Stimulated activated naive CD8-positive, alpha-beta T cell treated with anti-CD3 and anti-CD28 coated beads, Interleukin-15, Interleukin-2, amounts not matched to agents 100 ng/mL and 50 ng/mL, for 24 hours (primary cell): ENCODE measurements at regions not wholly inside any gene's neighbourhood (a gene's known extent, or its start where the extent isn't known, plus 50 kb on each side); places are given as distances from the start of the nearest gene placed in this dataset.

Source experiments
- H3K27ac Mint-ChIP-seq: one replicate; pipeline ENCODE4 v1.8.0; 2021; ENCODE audit warnings: mild to moderate bottlenecking, mixed read lengths
- H3K27me3 Mint-ChIP-seq: one replicate; pipeline ENCODE4 v1.8.0; 2021; ENCODE audit warnings: mixed read lengths
- H3K36me3 Mint-ChIP-seq: one replicate; pipeline ENCODE4 v1.8.0; 2021; ENCODE audit warnings: low read depth, mixed read lengths
- H3K4me1 Mint-ChIP-seq: one replicate; pipeline ENCODE4 v1.8.0; 2021; ENCODE audit warnings: low read depth, mixed read lengths
- H3K4me3 Mint-ChIP-seq: one replicate; pipeline ENCODE4 v1.8.0; 2021; ENCODE audit warnings: mild to moderate bottlenecking, mixed read lengths
- H3K9me3 Mint-ChIP-seq: one replicate; pipeline ENCODE4 v1.8.0; 2021; ENCODE audit warnings: mixed read lengths

DNA sequence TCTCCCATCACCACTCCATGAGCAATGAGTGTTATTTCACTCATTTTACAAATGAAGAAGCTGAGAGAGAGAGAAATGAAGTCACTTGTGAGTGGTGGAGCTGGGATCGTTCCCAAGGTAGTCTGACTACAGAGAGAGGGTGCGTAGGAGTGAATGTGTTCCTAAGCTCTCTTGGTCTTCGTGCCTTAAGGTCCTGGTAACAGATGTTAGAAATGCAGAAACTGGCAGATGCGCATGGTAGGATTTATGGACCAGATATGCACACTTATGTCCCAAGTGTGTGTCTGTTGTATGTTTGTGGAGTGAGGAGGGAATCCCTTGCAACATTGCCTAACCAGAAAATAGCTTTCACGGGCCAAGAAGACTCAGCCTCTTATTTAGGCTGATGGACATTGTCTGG is 93.2 kb upstream of the ZNF469 start:
- peaks cover 8% of the 10 kb centered on the region for H3K27me3 Mint-ChIP-seq
- no peaks in the 10 kb centered on the region for H3K36me3 Mint-ChIP-seq
- H3K9me3 Mint-ChIP-seq: peaks cover 5% of the 10 kb centered on the region
- no peaks in the 10 kb centered on the region for H3K4me1 Mint-ChIP-seq
- no peak overlapping the region for H3K27ac Mint-ChIP-seq
- no peak overlapping the region for H3K4me3 Mint-ChIP-seq

GRCh38 chr16:88289968-88290401 is 92.8 kb upstream of the ZNF469 start:
- H3K4me3 Mint-ChIP-seq: no peak overlapping the region
- H3K36me3 Mint-ChIP-seq: no peaks in the 10 kb centered on the region
- H3K9me3 Mint-ChIP-seq: peaks cover 5% of the 10 kb centered on the region
- H3K27ac Mint-ChIP-seq: no peak overlapping the region
- peaks cover 8% of the 10 kb centered on the region for H3K27me3 Mint-ChIP-seq
- no peaks in the 10 kb centered on the region for H3K4me1 Mint-ChIP-seq

DNA sequence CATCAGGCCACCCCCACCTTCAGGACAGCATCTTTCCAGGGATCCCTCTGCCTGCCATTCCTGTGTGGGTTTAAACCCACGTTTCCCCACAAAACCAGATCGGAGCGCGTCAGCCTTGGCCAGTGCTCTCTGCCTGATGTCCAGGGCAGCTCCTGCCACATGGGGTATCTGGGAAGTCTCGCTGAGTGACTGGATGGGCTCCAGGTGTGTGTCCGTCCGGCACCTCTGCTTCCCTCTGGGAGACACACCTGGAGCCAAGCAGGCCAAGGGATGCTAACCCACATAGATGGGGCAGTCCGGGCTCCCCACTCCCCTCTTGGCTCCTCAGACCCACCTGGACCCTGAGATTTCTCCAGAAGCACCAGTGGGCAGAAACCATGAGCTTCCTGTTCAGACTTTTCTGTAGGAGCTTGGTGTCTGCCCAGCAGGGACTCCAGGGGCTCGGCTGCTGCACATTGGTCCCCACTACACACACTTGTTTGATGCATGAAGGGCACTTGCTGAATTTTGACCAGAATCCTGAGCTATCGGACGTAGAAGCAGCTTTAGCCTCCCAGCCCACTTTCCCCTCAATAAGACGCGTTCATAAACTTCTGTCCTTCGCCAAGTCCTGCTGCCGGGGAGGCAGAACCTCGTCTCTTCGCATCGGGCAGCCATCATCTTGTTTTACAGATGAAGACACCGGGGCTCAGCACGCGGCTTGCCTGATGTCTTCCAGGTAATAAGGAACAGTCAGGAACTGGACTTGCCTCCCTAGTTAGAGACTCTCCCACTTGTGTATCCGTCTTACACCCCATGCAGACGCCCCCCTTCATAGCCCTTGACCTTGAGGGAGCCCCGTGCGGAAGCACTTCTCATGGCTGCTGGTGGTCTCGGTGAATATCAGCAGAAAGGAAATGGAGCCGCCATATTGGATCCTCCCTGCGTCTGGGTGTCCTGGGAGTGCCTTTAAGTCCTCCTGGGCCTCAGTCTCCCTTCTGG is 91.6 kb upstream of the ZNF469 start:
- Mint-ChIP-seq H3K4me3 (no peak overlapping the region), H3K4me1 (no peaks in the 10 kb centered on the region), H3K27ac (no peak overlapping the region)

DNA sequence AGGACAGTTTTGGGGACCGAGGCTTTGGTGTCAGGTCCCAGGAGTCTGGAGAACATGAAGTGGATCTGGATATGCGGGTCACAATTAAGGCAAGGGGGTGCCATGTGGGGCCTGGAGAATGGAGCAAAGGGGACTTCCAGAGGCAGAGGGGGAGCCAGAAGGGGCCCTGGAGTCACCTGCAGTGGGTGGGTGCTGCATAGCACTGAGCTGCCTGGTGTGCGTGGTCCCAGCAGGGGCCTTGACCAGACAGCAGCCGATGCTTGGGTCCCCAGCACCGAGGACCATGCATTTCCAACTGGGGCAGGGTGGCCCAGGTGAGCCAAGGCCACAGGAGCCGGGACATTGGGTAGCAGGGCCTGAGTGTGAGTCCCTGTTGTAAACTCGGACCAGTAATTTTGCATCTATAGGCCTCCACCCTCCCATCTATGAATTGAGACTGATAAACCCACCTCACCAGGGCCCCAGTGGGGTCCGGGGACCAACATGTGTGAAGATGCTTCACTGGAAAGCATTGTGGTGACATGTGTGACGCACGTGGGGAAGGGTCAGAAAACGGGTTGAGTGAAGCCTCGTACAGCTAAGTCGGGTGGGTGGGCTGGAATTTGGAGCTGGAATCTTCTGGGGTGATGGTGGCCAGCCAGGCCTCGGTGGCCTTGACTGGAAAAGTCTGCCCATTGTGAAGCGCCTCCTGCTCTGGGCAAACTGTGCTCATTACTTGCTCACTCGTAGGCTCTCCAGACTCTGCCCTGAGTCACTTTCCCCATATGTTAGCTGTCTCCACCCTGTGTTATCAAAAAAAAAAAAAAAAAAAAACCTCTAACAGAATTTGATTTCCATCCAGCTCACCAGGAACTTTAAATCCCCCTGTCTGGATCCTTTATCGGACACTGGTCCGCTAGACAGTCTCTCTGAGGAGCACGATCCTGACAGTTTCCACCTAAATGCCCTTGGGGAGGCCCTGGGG is 90.5 kb upstream of the ZNF469 start:
- no peaks in the 10 kb centered on the region for H3K9me3 Mint-ChIP-seq
- H3K36me3 Mint-ChIP-seq: no peaks in the 10 kb centered on the region
- H3K27ac Mint-ChIP-seq: no peak overlapping the region
- no peaks in the 10 kb centered on the region for H3K4me1 Mint-ChIP-seq
- H3K27me3 Mint-ChIP-seq: peaks cover 11% of the 10 kb centered on the region
- H3K4me3 Mint-ChIP-seq: no peak overlapping the region

More for the DNA sequence above, 91.6 kb upstream of the ZNF469 start:
- Mint-ChIP-seq H3K9me3 (peaks cover 5% of the 10 kb centered on the region), H3K36me3 (no peaks in the 10 kb centered on the region), H3K27me3 (peaks cover 11% of the 10 kb centered on the region)

DNA sequence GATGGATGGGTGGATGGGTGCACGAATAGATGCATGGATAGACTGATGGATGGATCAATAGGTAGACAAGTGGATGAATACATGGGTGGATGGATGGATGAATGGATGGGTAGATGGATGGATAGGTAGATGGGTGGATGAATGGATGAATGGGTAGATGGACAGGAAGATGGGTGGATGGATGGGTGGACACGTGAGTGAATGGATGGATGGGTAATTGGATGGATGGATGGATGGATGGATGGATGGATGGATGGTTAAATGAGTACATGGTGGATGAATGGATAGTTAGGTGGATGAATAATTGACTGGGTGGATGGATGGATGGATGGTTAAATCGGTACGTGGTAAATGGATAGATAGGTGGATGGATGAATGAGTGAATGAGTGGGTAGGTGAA is 89.7 kb upstream of the ZNF469 start:
- Mint-ChIP-seq H3K36me3 (no peaks in the 10 kb centered on the region), H3K4me1 (no peaks in the 10 kb centered on the region), H3K4me3 (no peak overlapping the region), H3K27me3 (peaks cover 11% of the 10 kb centered on the region), H3K9me3 (no peaks in the 10 kb centered on the region), H3K27ac (no peak overlapping the region)

DNA sequence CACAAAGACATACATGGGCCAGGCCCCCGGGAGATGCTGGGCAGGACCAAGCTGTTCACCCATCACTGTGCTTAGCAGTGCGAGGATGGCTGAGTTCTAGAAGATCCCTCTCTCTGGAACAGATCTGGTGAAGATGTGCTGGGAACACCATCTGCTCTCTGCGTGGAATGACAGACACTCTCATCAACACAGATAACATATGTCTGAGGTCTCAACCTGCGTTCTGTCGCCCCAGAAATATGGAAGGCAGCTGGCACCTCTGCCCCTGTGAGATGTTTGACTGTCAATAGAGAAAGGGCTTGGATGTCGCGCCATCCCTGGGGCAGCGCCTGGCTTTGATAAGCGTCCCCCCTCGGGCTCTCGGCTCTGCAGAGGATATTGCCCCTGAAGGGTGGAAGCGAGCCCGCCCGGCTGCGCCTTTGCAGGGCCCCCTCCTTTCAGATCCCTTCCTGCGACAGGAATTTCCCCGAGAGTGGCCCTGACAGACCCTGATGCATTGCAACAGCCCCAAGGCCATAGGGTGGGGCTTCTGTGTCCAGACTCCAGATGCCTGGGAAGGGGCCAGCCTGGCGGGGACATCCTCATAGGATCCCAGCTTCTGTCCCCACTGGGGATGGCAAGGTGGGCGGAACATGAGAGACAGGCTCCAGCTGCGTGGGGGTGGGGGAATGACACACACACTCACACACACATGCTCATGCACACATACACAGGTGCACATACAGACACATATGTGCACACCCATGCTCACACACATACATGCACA is 86.9 kb upstream of the ZNF469 start:
- Mint-ChIP-seq H3K4me3 (no peak overlapping the region), H3K4me1 (no peaks in the 10 kb centered on the region), H3K27ac (no peak overlapping the region), H3K36me3 (no peaks in the 10 kb centered on the region), H3K9me3 (no peaks in the 10 kb centered on the region), H3K27me3 (peaks cover 14% of the 10 kb centered on the region)

DNA sequence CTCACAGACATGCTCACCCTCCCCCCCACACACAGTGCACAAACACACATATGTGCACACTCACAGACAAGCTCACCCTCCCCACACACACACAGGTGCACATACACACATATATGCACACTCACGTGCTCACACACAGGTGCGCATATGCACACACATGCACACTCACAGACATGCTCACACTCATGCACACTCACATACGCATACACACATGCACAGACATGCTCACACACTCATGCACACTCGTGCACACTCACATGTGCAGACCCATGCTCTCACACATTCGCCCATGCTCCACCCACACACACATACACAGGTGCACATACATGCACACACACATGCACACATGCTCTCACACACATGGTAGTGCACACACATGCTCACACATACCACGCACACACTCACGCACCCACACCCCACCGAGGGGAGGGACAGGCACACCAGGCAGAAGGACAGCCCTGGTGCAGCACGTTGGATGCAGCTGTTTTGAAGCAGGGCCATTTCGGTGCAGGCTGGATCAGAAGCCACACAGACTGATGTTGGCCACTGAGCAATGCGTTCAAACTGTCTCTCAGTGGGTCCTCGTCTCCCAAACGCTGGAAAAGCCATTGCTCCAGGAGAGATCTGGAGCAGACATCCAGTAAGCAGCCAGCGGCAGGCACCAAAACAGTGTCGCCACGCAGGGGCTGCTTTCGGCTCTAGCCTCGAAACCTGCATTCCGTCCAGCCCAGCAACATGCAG is 86.2 kb upstream of the ZNF469 start:
- Mint-ChIP-seq H3K27ac (no peak overlapping the region), H3K9me3 (no peaks in the 10 kb centered on the region), H3K4me1 (no peaks in the 10 kb centered on the region), H3K4me3 (no peak overlapping the region), H3K36me3 (no peaks in the 10 kb centered on the region), H3K27me3 (peaks cover 14% of the 10 kb centered on the region)

GRCh38 chr16:88297178-88297720 is 85.5 kb upstream of the ZNF469 start:
- no peak overlapping the region for H3K27ac Mint-ChIP-seq
- H3K4me3 Mint-ChIP-seq: no peak overlapping the region
- no peaks in the 10 kb centered on the region for H3K4me1 Mint-ChIP-seq
- H3K36me3 Mint-ChIP-seq: no peaks in the 10 kb centered on the region
- H3K27me3 Mint-ChIP-seq: peaks cover 14% of the 10 kb centered on the region
- no peaks in the 10 kb centered on the region for H3K9me3 Mint-ChIP-seq

- Mint-ChIP-seq H3K36me3 (no peaks in the 10 kb centered on the region), H3K9me3 (no peaks in the 10 kb centered on the region), H3K27ac (no peak overlapping the region), H3K4me1 (no peaks in the 10 kb centered on the region), H3K27me3 (peaks cover 9% of the 10 kb centered on the region), H3K4me3 (no peak overlapping the region)
Measured at GRCh38 chr16:88298181-88298832, 84.5 kb upstream of the ZNF469 start.

DNA sequence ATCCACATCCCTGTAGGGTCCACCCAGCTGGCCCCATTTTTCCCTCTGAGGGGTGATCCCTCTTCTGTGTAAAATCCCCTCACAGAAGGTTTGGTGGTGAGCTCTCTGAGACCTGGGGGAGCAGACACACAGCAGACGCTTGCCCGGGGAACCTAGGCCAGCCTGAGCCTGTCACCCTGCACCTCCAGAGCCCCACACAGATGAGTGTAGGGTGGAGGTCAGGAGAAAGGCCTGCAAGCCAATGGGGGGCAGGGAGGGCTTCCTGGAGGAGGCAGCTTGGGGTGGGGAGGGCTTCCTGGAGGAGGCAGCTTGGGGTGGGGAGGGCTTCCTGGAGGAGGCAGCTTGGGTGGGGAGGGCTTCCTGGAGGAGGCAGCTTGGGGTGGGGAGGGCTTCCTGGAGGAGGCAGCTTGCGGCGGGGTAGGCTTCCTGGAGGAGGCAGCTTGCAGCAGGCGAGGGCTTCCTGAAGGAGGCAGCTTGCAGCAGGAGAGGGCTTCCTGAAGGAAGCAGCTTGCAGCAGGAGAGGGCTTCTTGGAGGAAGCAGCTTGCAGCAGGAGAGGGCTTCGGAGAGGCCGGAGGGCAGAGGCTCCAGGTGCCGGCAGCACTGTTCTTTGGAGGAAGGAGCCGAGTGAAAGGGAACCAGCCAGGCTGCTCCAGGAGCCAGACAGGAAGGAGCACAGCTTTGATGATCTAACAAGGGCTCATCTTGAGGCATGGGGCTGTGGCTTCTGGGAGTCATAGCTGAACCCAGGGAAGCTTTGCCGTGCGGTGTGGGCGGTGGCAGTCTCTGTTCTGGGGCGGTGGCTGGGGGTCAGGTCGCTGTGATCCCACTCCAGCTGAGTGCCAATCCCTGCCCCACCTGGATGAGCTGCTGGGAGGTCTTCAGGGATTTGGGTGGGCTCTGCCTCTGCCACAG is 83.7 kb upstream of the ZNF469 start:
- Mint-ChIP-seq H3K36me3 (no peaks in the 10 kb centered on the region), H3K4me1 (no peaks in the 10 kb centered on the region), H3K9me3 (no peaks in the 10 kb centered on the region), H3K27me3 (peaks cover 6% of the 10 kb centered on the region), H3K4me3 (no peak overlapping the region), H3K27ac (no peak overlapping the region)

GRCh38 chr16:88299751-88300462 is 82.9 kb upstream of the ZNF469 start:
- Mint-ChIP-seq H3K27me3 (peaks cover 6% of the 10 kb centered on the region), H3K4me1 (no peaks in the 10 kb centered on the region), H3K4me3 (no peak overlapping the region), H3K36me3 (no peaks in the 10 kb centered on the region), H3K27ac (no peak overlapping the region), H3K9me3 (no peaks in the 10 kb centered on the region)

- H3K9me3 Mint-ChIP-seq: peaks cover 1% of the 10 kb centered on the region
- H3K27me3 Mint-ChIP-seq: peaks cover 6% of the 10 kb centered on the region
- H3K4me1 Mint-ChIP-seq: no peaks in the 10 kb centered on the region
- no peak overlapping the region for H3K27ac Mint-ChIP-seq
- no peak overlapping the region for H3K4me3 Mint-ChIP-seq
- H3K36me3 Mint-ChIP-seq: no peaks in the 10 kb centered on the region
Measured at GRCh38 chr16:88300463-88300835, 82.3 kb upstream of the ZNF469 start.
